SK-N-SH (cell line): ENCODE measurements at regions not wholly inside any gene's neighbourhood (a gene's known extent, or its start where the extent isn't known, plus 50 kb on each side); places are given as distances from the start of the nearest gene placed in this dataset.

Experiments used
- CTCF ChIA-PET: fragments of 300-600, 350-600 bp; formaldehyde crosslinking; extraction: SDS; loops from one replicate; lab custom pipeline; 2021; lab: Yijun Ruan, JAX
- POLR2A ChIA-PET: fragments of 350-600 bp; sonication (Branson Sonifier 250); formaldehyde crosslinking; extraction: SDS; loops from one replicate; lab custom pipeline; 2020; ENCODE audit warnings: antibody characterized with exemption, inconsistent platforms; lab: Yijun Ruan, JAX
- DNase-seq: peaks from one replicate; pipeline ENCODE4 v3.0.0; 2012
- H2AFZ ChIP-seq: fragments of 200-600 bp; sonication (generic); 2 replicates; pipeline ENCODE4 v1.8.1; 2016; ENCODE audit warnings: antibody characterized with exemption, mild to moderate bottlenecking, low read depth
- H3F3A ChIP-seq: fragments of 200-600 bp; sonication (generic); replicated peaks from 2 replicates; pipeline ENCODE3; 2016; ENCODE audit warnings: antibody characterized with exemption, mild to moderate bottlenecking; ENCODE audit not compliant: insufficient read depth
- H3K27ac ChIP-seq, 2 experiments: fragments of 200-500 bp in 1 of 2; fragments of 200-600 bp in 1 of 2; sonication (Bioruptor generic) in 1 of 2; sonication (generic), shearing (Covaris generic) in 1 of 2; 2 replicates each; pipeline versions ENCODE4 v1.5.1 to v1.6.1; 2014 to 2016; ENCODE audit warnings: low read depth in 2 of 2, inconsistent platforms in 1 of 2, low read length in 1 of 2, mild to moderate bottlenecking in 1 of 2, mixed read lengths in 1 of 2
- H3K27me3 ChIP-seq: fragments of 200-600 bp; sonication (generic), shearing (Covaris generic); 2 replicates; pipeline ENCODE4 v1.6.1; 2016; ENCODE audit warnings: mixed run types; ENCODE audit not compliant: insufficient read depth
- H3K36me3 ChIP-seq, 2 experiments: fragments of 200-500 bp in 1 of 2; fragments of 200-600 bp in 1 of 2; sonication (Bioruptor generic) in 1 of 2; sonication (generic) in 1 of 2; replicated peaks in 1 of 2; 2 replicates each; pipeline versions ENCODE3 to v1.5.1; 2014 to 2016; ENCODE audit warnings: low read length in 1 of 2, mild to moderate bottlenecking in 1 of 2; ENCODE audit not compliant: insufficient read depth in 2 of 2, control insufficient read depth in 1 of 2
- H3K4me1 ChIP-seq, 2 experiments: fragments of 200-500 bp in 1 of 2; fragments of 200-600 bp in 1 of 2; sonication (Bioruptor generic) in 1 of 2; sonication (generic), shearing (Covaris generic) in 1 of 2; 2 replicates each; pipeline versions ENCODE4 v1.5.1 to v1.6.1; 2014 to 2016; ENCODE audit warnings: low read depth in 1 of 2, low read length in 1 of 2, mixed run types in 1 of 2; ENCODE audit not compliant: insufficient read depth in 2 of 2, control insufficient read depth in 1 of 2
- H3K4me2 ChIP-seq: fragments of 200-600 bp; sonication (generic), shearing (Covaris generic); 2 replicates; pipeline ENCODE4 v1.6.1; 2017; ENCODE audit warnings: mixed run types
- H3K4me3 ChIP-seq, 2 experiments: fragments of 200-500 bp in 1 of 2; fragments of 200-600 bp in 1 of 2; sonication (Bioruptor generic) in 1 of 2; sonication (generic), shearing (Covaris generic) in 1 of 2; 2 replicates each; pipeline versions ENCODE4 v1.5.1 to v1.8.1; 2014 to 2016; ENCODE audit warnings: low read depth in 2 of 2, inconsistent platforms in 1 of 2, low read length in 1 of 2, mild to moderate bottlenecking in 1 of 2, mixed read lengths in 1 of 2, moderate library complexity in 1 of 2
- H3K79me2 ChIP-seq: fragments of 200-600 bp; sonication (generic); 2 replicates; pipeline ENCODE4 v1.8.1; 2017; ENCODE audit warnings: mild to moderate bottlenecking; ENCODE audit not compliant: insufficient read depth
- H3K9ac ChIP-seq: fragments of 200-600 bp; sonication (generic); 2 replicates; pipeline ENCODE4 v1.6.1; 2017; ENCODE audit warnings: mixed run types
- H3K9me2 ChIP-seq: fragments of 200-600 bp; sonication (generic); 2 replicates; pipeline ENCODE4 v1.6.1; 2017; ENCODE audit warnings: mixed run types
- H3K9me3 ChIP-seq: fragments of 200-600 bp; sonication (generic); 2 replicates; pipeline ENCODE4 v1.6.1; 2017; ENCODE audit warnings: mixed run types, mild to moderate bottlenecking, moderate library complexity
- H4K20me1 ChIP-seq: fragments of 200-600 bp; sonication (generic); 2 replicates; pipeline ENCODE4 v1.6.1; 2017; ENCODE audit warnings: mild to moderate bottlenecking, mixed run types; ENCODE audit not compliant: insufficient read depth
- CHD2 ChIP-seq: fragments of 150-350 bp; IDR thresholded peaks from 2 replicates; pipeline ENCODE4 v1.6.1; 2018; ENCODE audit warnings: low read length; ENCODE audit not compliant: partially characterized antibody
- ELF1 ChIP-seq: IDR thresholded peaks from 2 replicates; pipeline ENCODE4 v1.4.0; 2012
- FOXM1 ChIP-seq: IDR thresholded peaks from 2 replicates; pipeline ENCODE4 v1.4.0; 2012; ENCODE audit warnings: low read depth, mild to moderate bottlenecking
- JUND ChIP-seq: IDR thresholded peaks from 2 replicates; pipeline ENCODE4 v1.4.0; 2012
- MEF2A ChIP-seq: IDR thresholded peaks from 2 replicates; pipeline ENCODE4 v1.4.0; 2012; ENCODE audit warnings: low read depth, borderline replicate concordance
- NFIC ChIP-seq: IDR thresholded peaks from 2 replicates; pipeline ENCODE4 v1.4.0; 2012; ENCODE audit warnings: borderline replicate concordance
- NRF1 ChIP-seq: IDR thresholded peaks from 2 replicates; pipeline ENCODE4 v1.6.1; 2012; ENCODE audit warnings: low read depth, mild to moderate bottlenecking, low read length
- POLR2AphosphoS5 ChIP-seq: IDR thresholded peaks from 2 replicates; pipeline ENCODE4 v1.6.1; 2012; ENCODE audit warnings: low read depth, low read length
- RAD21 ChIP-seq: IDR thresholded peaks from 2 replicates; pipeline ENCODE4 v1.6.1; 2012; ENCODE audit warnings: mild to moderate bottlenecking, low read length
- RCOR1 ChIP-seq: fragments of 150-350 bp; IDR thresholded peaks from 2 replicates; pipeline ENCODE4 v1.6.1; 2017; ENCODE audit warnings: antibody characterized with exemption, low read length
- RFX5 ChIP-seq: IDR thresholded peaks from 2 replicates; pipeline ENCODE4 v1.6.1; 2012; ENCODE audit warnings: mild to moderate bottlenecking, improper control_type of control experiment, low read length
- TCF12 ChIP-seq: IDR thresholded peaks from 2 replicates; pipeline ENCODE4 v1.4.0; 2012
- WGBS: methylation state at CpG from one replicate; pipeline ENCODE4 v1.1.6; 2017; ENCODE audit warnings: low lambda C conversion rate; 5-methylcytosine and 5-hydroxymethylcytosine counted together
- TF ChIP-seq, protein P1 (sequence below): IDR thresholded peaks from 2 replicates; pipeline ENCODE4 v1.4.0; 2012; ENCODE audit warnings: low read depth, borderline replicate concordance
- TF ChIP-seq, protein P2 (sequence below): fragments of 150-350 bp; IDR thresholded peaks from 2 replicates; pipeline ENCODE4 v1.6.1; 2016; ENCODE audit warnings: mild to moderate bottlenecking, low read depth, low read length
- TF ChIP-seq, protein P3 (sequence below): IDR thresholded peaks from 2 replicates; pipeline ENCODE4; 2012
- TF ChIP-seq, protein P4 (sequence below): IDR thresholded peaks from 2 replicates; pipeline ENCODE4 v1.6.1; 2012; ENCODE audit warnings: mild to moderate bottlenecking, low read depth, low read length, moderate library complexity
- TF ChIP-seq, protein P5 (sequence below): IDR thresholded peaks from 2 replicates; pipeline ENCODE4 v1.4.0; 2012; ENCODE audit warnings: low read depth, borderline replicate concordance
- TF ChIP-seq, protein P6 (sequence below): IDR thresholded peaks from 2 replicates; pipeline ENCODE4 v1.4.0; 2012; ENCODE audit warnings: low read depth

DNA sequence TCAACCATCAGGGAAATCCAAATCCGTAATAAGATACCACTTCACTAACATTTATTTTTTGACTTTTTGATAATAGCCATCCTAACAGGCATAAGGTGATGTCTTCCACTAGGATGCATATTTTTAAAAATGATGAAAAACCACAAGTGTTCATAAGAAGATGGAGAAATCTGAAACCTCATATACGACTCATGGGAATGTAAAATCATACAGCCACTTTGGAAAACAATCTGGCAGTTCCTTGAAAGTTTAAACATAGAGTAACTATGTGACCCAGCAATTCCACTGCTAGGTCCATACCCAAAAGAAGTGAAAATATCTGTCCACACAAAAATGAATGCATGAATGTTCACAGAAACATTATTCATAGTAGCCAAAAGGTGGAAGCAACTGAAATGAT, 431.0 kb downstream of the ENC1 start (continued):
- no peak for TF ChIP-seq ELF1
- TF ChIP-seq RAD21: no peak
- TF ChIP-seq, protein P1, sequence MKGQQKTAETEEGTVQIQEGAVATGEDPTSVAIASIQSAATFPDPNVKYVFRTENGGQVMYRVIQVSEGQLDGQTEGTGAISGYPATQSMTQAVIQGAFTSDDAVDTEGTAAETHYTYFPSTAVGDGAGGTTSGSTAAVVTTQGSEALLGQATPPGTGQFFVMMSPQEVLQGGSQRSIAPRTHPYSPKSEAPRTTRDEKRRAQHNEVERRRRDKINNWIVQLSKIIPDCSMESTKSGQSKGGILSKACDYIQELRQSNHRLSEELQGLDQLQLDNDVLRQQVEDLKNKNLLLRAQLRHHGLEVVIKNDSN: no peak
- TF ChIP-seq, protein P2, sequence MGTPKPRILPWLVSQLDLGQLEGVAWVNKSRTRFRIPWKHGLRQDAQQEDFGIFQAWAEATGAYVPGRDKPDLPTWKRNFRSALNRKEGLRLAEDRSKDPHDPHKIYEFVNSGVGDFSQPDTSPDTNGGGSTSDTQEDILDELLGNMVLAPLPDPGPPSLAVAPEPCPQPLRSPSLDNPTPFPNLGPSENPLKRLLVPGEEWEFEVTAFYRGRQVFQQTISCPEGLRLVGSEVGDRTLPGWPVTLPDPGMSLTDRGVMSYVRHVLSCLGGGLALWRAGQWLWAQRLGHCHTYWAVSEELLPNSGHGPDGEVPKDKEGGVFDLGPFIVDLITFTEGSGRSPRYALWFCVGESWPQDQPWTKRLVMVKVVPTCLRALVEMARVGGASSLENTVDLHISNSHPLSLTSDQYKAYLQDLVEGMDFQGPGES: no peak
- TF ChIP-seq NFIC: no peak

DNA sequence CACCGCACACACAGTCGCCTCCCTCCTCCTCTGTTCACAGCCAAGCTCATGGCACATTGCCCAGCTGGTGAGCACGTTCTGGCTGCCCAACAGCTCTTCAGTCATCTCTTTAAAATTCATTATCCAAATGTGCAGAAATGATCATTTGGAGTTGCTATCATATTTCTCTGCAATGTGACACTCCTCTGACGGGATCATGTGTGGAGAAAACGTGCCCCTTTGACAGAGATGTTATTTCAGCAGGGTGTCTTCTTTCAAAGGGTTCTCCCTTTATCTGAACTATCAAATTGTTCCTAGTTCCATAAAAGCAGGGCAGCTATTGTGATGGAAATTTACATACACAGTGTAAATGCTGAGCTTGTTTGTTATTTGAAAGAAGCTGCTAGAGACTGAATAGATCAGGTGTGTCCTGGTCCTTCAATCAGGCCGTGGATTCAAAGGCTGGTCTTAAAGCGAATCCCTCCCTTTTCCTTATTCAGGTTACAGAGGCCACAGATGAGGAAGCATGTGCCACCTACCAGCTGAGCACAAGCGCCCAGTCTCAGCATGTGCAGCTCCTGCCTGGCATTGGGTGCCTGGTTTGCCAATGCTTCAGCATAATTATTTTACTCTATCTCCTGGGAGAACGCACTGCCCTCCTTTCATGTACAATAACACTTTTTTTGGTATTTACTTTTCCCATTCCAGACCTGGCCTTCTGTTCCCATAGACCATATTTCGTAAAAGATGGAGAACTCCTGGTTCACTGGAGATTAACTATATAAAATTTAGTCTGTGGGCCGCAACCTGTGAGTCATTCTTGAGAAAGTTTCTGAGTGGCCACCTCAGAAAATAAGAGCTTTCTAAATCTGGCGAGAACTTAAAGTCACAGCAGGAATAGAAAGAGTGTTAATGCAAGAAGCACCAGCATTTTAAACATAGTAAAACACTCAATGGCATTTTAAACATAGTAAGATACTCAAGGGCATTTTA, 433.7 kb downstream of the ENC1 start:
- Histone ChIP-seq H3K27me3 (no peaks in the 10 kb centered on the region), H3K4me1 (peaks cover 11 to 17% of the 10 kb centered on the region in 2 experiments), H4K20me1 (no peaks in the 10 kb centered on the region), H3K9me3 (no peaks in the 10 kb centered on the region), H3K36me3 (no peaks in the 10 kb centered on the region), H3K4me3 (no peak overlapping the region), H3K4me2 (peak overlapping the region; percentile 32; the same call in 1 of the 2 replicates), H3F3A (peaks cover 17% of the 10 kb centered on the region), H3K79me2 (no peaks in the 10 kb centered on the region), H3K9ac (no peak overlapping the region), H2AFZ (no peak overlapping the region), H3K9me2 (no peaks in the 10 kb centered on the region), H3K27ac (peak overlapping the region; percentile 16 to 46; a peak in 3 of 4 replicates)
- ChIA-PET CTCF (no interaction called here), POLR2A (no interaction called here)
- TF ChIP-seq, protein P3, sequence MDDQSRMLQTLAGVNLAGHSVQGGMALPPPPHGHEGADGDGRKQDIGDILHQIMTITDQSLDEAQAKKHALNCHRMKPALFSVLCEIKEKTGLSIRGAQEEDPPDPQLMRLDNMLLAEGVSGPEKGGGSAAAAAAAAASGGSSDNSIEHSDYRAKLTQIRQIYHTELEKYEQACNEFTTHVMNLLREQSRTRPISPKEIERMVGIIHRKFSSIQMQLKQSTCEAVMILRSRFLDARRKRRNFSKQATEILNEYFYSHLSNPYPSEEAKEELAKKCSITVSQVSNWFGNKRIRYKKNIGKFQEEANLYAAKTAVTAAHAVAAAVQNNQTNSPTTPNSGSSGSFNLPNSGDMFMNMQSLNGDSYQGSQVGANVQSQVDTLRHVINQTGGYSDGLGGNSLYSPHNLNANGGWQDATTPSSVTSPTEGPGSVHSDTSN: 0 out of 2 replicates have a peak, but pooled peaks have one; percentile 21
- TF ChIP-seq NFIC (peak; percentile 86), TCF12 (peak; percentile 43; the same call in 1 of the 2 replicates), MEF2A (no peak), POLR2AphosphoS5 (no peak), CHD2 (no peak), RCOR1 (no peak), FOXM1 (no peak), NRF1 (no peak), RFX5 (0 out of 2 replicates have a peak, but pooled peaks have one; percentile 15), JUND (no peak; the same call in 1 of the 2 replicates)
- TF ChIP-seq, protein P4, sequence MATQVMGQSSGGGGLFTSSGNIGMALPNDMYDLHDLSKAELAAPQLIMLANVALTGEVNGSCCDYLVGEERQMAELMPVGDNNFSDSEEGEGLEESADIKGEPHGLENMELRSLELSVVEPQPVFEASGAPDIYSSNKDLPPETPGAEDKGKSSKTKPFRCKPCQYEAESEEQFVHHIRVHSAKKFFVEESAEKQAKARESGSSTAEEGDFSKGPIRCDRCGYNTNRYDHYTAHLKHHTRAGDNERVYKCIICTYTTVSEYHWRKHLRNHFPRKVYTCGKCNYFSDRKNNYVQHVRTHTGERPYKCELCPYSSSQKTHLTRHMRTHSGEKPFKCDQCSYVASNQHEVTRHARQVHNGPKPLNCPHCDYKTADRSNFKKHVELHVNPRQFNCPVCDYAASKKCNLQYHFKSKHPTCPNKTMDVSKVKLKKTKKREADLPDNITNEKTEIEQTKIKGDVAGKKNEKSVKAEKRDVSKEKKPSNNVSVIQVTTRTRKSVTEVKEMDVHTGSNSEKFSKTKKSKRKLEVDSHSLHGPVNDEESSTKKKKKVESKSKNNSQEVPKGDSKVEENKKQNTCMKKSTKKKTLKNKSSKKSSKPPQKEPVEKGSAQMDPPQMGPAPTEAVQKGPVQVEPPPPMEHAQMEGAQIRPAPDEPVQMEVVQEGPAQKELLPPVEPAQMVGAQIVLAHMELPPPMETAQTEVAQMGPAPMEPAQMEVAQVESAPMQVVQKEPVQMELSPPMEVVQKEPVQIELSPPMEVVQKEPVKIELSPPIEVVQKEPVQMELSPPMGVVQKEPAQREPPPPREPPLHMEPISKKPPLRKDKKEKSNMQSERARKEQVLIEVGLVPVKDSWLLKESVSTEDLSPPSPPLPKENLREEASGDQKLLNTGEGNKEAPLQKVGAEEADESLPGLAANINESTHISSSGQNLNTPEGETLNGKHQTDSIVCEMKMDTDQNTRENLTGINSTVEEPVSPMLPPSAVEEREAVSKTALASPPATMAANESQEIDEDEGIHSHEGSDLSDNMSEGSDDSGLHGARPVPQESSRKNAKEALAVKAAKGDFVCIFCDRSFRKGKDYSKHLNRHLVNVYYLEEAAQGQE: no peak
- TF ChIP-seq, protein P5, sequence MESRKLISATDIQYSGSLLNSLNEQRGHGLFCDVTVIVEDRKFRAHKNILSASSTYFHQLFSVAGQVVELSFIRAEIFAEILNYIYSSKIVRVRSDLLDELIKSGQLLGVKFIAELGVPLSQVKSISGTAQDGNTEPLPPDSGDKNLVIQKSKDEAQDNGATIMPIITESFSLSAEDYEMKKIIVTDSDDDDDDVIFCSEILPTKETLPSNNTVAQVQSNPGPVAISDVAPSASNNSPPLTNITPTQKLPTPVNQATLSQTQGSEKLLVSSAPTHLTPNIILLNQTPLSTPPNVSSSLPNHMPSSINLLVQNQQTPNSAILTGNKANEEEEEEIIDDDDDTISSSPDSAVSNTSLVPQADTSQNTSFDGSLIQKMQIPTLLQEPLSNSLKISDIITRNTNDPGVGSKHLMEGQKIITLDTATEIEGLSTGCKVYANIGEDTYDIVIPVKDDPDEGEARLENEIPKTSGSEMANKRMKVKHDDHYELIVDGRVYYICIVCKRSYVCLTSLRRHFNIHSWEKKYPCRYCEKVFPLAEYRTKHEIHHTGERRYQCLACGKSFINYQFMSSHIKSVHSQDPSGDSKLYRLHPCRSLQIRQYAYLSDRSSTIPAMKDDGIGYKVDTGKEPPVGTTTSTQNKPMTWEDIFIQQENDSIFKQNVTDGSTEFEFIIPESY: no peak
- TF ChIP-seq, protein P6, sequence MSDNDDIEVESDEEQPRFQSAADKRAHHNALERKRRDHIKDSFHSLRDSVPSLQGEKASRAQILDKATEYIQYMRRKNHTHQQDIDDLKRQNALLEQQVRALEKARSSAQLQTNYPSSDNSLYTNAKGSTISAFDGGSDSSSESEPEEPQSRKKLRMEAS: peak; percentile 45; the same call in 1 of the 2 replicates
- TF ChIP-seq, protein P2: no peak
- peak; percentile 35 for DNase-seq
- 54% methylated on average over 12 of the region's 12 CpGs for WGBS
